ENCODE measurements at regions not wholly inside any gene's neighbourhood (a gene's known extent, or its start where the extent isn't known, plus 50 kb on each side); places are given as distances from the start of the nearest gene placed in this dataset.

- peaks cover 11% of the 10 kb centered on the region for H3K27me3 Mint-ChIP-seq (ENCODE audit: low read depth)
- ATAC-seq (replicated peaks in 1 of 2): no peak
- no peak overlapping the region for H3K4me3 Mint-ChIP-seq
- H3K4me1 Mint-ChIP-seq (ENCODE audit: low read depth): no peaks in the 10 kb centered on the region
- no peaks in the 10 kb centered on the region for H3K9me3 Mint-ChIP-seq
- no peak overlapping the region for H3K27ac Mint-ChIP-seq
- H3K36me3 Mint-ChIP-seq (ENCODE audit: insufficient read depth in 2 of 2): no peaks in the 10 kb centered on the region
- DNase-seq: no peak
Measured at GRCh38 chr16:77531752-77532151, 96.9 kb upstream of the ADAMTS18 start.

GRCh38 chr16:77536809-77537208 lies 102.0 kb upstream of the ADAMTS18 start:
- Mint-ChIP-seq H3K27ac (no peak overlapping the region), H3K27me3 (ENCODE audit: low read depth) (peaks cover 18% of the 10 kb centered on the region), H3K36me3 (ENCODE audit: insufficient read depth in 2 of 2) (no peaks in the 10 kb centered on the region), H3K4me1 (ENCODE audit: low read depth) (no peaks in the 10 kb centered on the region), H3K4me3 (no peak overlapping the region), H3K9me3 (no peaks in the 10 kb centered on the region)
- no peak for DNase-seq
- no peak for ATAC-seq (replicated peaks in 1 of 2)

GRCh38 chr16:77539421-77540034 lies 104.7 kb upstream of the ADAMTS18 start:
- DNase-seq: no peak
- Mint-ChIP-seq H3K27me3 (ENCODE audit: low read depth) (peaks cover 28% of the 10 kb centered on the region), H3K4me1 (ENCODE audit: low read depth) (no peaks in the 10 kb centered on the region), H3K36me3 (ENCODE audit: insufficient read depth in 2 of 2) (no peaks in the 10 kb centered on the region), H3K9me3 (no peaks in the 10 kb centered on the region), H3K27ac (no peak overlapping the region), H3K4me3 (no peak overlapping the region)
- no peak for ATAC-seq (replicated peaks in 1 of 2)

- ATAC-seq (replicated peaks in 1 of 2): no peak
- Mint-ChIP-seq H3K36me3 (ENCODE audit: insufficient read depth in 2 of 2) (no peaks in the 10 kb centered on the region), H3K27me3 (ENCODE audit: low read depth) (peaks cover 20% of the 10 kb centered on the region), H3K27ac (no peak overlapping the region), H3K9me3 (no peaks in the 10 kb centered on the region), H3K4me3 (no peak overlapping the region), H3K4me1 (ENCODE audit: low read depth) (no peaks in the 10 kb centered on the region)
- no peak for DNase-seq
Measured at GRCh38 chr16:77540646-77541045, 105.8 kb upstream of the ADAMTS18 start.

- H3K4me1 Mint-ChIP-seq (ENCODE audit: low read depth): no peaks in the 10 kb centered on the region
- H3K9me3 Mint-ChIP-seq: no peaks in the 10 kb centered on the region
- no peak overlapping the region for H3K4me3 Mint-ChIP-seq
- H3K27ac Mint-ChIP-seq: no peak overlapping the region
- DNase-seq (no peak), ATAC-seq (replicated peaks in 1 of 2) (no peak)
- no peaks in the 10 kb centered on the region for H3K36me3 Mint-ChIP-seq (ENCODE audit: insufficient read depth in 2 of 2)
- H3K27me3 Mint-ChIP-seq (ENCODE audit: low read depth): peaks cover 22% of the 10 kb centered on the region
Measured at GRCh38 chr16:77541165-77541564, 106.3 kb upstream of the ADAMTS18 start.

GRCh38 chr16:77548151-77548550 lies 113.3 kb upstream of the ADAMTS18 start:
- peaks cover 20% of the 10 kb centered on the region for H3K27me3 Mint-ChIP-seq (ENCODE audit: low read depth)
- H3K9me3 Mint-ChIP-seq: no peaks in the 10 kb centered on the region
- no peak overlapping the region for H3K4me3 Mint-ChIP-seq
- DNase-seq: no peak
- ATAC-seq (replicated peaks in 1 of 2): no peak
- H3K4me1 Mint-ChIP-seq (ENCODE audit: low read depth): no peaks in the 10 kb centered on the region
- no peak overlapping the region for H3K27ac Mint-ChIP-seq
- no peaks in the 10 kb centered on the region for H3K36me3 Mint-ChIP-seq (ENCODE audit: insufficient read depth in 2 of 2)

GRCh38 chr16:77548766-77549165 lies 113.9 kb upstream of the ADAMTS18 start:
- ATAC-seq (replicated peaks in 1 of 2) (no peak), DNase-seq (no peak)
- no peaks in the 10 kb centered on the region for H3K36me3 Mint-ChIP-seq (ENCODE audit: insufficient read depth in 2 of 2)
- no peaks in the 10 kb centered on the region for H3K9me3 Mint-ChIP-seq
- no peak overlapping the region for H3K27ac Mint-ChIP-seq
- peaks cover 18% of the 10 kb centered on the region for H3K27me3 Mint-ChIP-seq (ENCODE audit: low read depth)
- H3K4me1 Mint-ChIP-seq (ENCODE audit: low read depth): no peaks in the 10 kb centered on the region
- no peak overlapping the region for H3K4me3 Mint-ChIP-seq

- Mint-ChIP-seq H3K27me3 (ENCODE audit: low read depth) (peaks cover 18% of the 10 kb centered on the region), H3K36me3 (ENCODE audit: insufficient read depth in 2 of 2) (no peaks in the 10 kb centered on the region), H3K27ac (no peak overlapping the region), H3K9me3 (no peaks in the 10 kb centered on the region), H3K4me1 (ENCODE audit: low read depth) (no peaks in the 10 kb centered on the region), H3K4me3 (no peak overlapping the region)
- no peak for ATAC-seq (replicated peaks in 1 of 2)
- no peak for DNase-seq
Measured at GRCh38 chr16:77549876-77550275, 115.0 kb upstream of the ADAMTS18 start.

- ATAC-seq (replicated peaks in 1 of 2) (no peak), DNase-seq (no peak)
- H3K9me3 Mint-ChIP-seq: no peaks in the 10 kb centered on the region
- H3K27me3 Mint-ChIP-seq (ENCODE audit: low read depth): peaks cover 16% of the 10 kb centered on the region
- no peaks in the 10 kb centered on the region for H3K36me3 Mint-ChIP-seq (ENCODE audit: insufficient read depth in 2 of 2)
- H3K4me1 Mint-ChIP-seq (ENCODE audit: low read depth): no peaks in the 10 kb centered on the region
- no peak overlapping the region for H3K4me3 Mint-ChIP-seq
- no peak overlapping the region for H3K27ac Mint-ChIP-seq
Measured at GRCh38 chr16:77551357-77551756, 116.5 kb upstream of the ADAMTS18 start.

GRCh38 chr16:77553130-77553529 lies 118.3 kb upstream of the ADAMTS18 start:
- peaks cover 25% of the 10 kb centered on the region for H3K27me3 Mint-ChIP-seq (ENCODE audit: low read depth)
- no peak overlapping the region for H3K4me3 Mint-ChIP-seq
- H3K27ac Mint-ChIP-seq: no peak overlapping the region
- no peaks in the 10 kb centered on the region for H3K36me3 Mint-ChIP-seq (ENCODE audit: insufficient read depth in 2 of 2)
- H3K4me1 Mint-ChIP-seq (ENCODE audit: low read depth): no peaks in the 10 kb centered on the region
- H3K9me3 Mint-ChIP-seq: no peaks in the 10 kb centered on the region
- no peak for DNase-seq
- ATAC-seq (replicated peaks in 1 of 2): no peak

GRCh38 chr16:77555126-77555525 lies 120.3 kb upstream of the ADAMTS18 start:
- DNase-seq (no peak), ATAC-seq (replicated peaks in 1 of 2) (no peak)
- Mint-ChIP-seq H3K36me3 (ENCODE audit: insufficient read depth in 2 of 2) (no peaks in the 10 kb centered on the region), H3K4me1 (ENCODE audit: low read depth) (no peaks in the 10 kb centered on the region), H3K27me3 (ENCODE audit: low read depth) (peaks cover 25% of the 10 kb centered on the region), H3K9me3 (no peaks in the 10 kb centered on the region), H3K27ac (no peak overlapping the region), H3K4me3 (no peak overlapping the region)

- ATAC-seq (replicated peaks in 1 of 2) (no peak), DNase-seq (no peak)
- no peaks in the 10 kb centered on the region for H3K9me3 Mint-ChIP-seq
- H3K27me3 Mint-ChIP-seq (ENCODE audit: low read depth): peaks cover 29% of the 10 kb centered on the region
- no peak overlapping the region for H3K4me3 Mint-ChIP-seq
- no peaks in the 10 kb centered on the region for H3K4me1 Mint-ChIP-seq (ENCODE audit: low read depth)
- no peak overlapping the region for H3K27ac Mint-ChIP-seq
- no peaks in the 10 kb centered on the region for H3K36me3 Mint-ChIP-seq (ENCODE audit: insufficient read depth in 2 of 2)
Measured at GRCh38 chr16:77555791-77556190, 121.0 kb upstream of the ADAMTS18 start.

- Mint-ChIP-seq H3K4me3 (no peak overlapping the region), H3K4me1 (ENCODE audit: low read depth) (no peaks in the 10 kb centered on the region), H3K27me3 (ENCODE audit: low read depth) (peaks cover 34% of the 10 kb centered on the region), H3K27ac (no peak overlapping the region), H3K9me3 (no peaks in the 10 kb centered on the region), H3K36me3 (ENCODE audit: insufficient read depth in 2 of 2) (no peaks in the 10 kb centered on the region)
- no peak for ATAC-seq (replicated peaks in 1 of 2)
- DNase-seq: no peak
Measured at GRCh38 chr16:77556201-77556873, 121.5 kb upstream of the ADAMTS18 start.

- H3K27ac Mint-ChIP-seq: no peak overlapping the region
- H3K4me3 Mint-ChIP-seq: no peak overlapping the region
- no peaks in the 10 kb centered on the region for H3K4me1 Mint-ChIP-seq (ENCODE audit: low read depth)
- no peak for ATAC-seq (replicated peaks in 1 of 2)
- no peak for DNase-seq
- no peaks in the 10 kb centered on the region for H3K36me3 Mint-ChIP-seq (ENCODE audit: insufficient read depth in 2 of 2)
- no peaks in the 10 kb centered on the region for H3K9me3 Mint-ChIP-seq
- H3K27me3 Mint-ChIP-seq (ENCODE audit: low read depth): peaks cover 35% of the 10 kb centered on the region
Measured at GRCh38 chr16:77557385-77557784, 122.6 kb upstream of the ADAMTS18 start.
